Natural killer cell (primary cell): ENCODE measurements at regions not wholly inside any gene's neighbourhood (a gene's known extent, or its start where the extent isn't known, plus 50 kb on each side); places are given as distances from the start of the nearest gene placed in this dataset.

ENCODE experiments used
- ATAC-seq, 3 donors: fragments of 150-1000 bp in 2 of 3; fragments of 200-7000 bp in 1 of 3; cut with Tn5 transposase; 1 replicate in 1 of 3; 2 replicates in 2 of 3; pipeline ENCODE4 v1.10.0; 2021; ENCODE audit warnings: mild to moderate bottlenecking in 2 of 3, moderate library complexity in 2 of 3
- DNase-seq, 2 donors: peaks; one replicate each; pipeline versions ENCODE4 v3.0.0 to v3.0.0-alpha.2; 2013 to 2021; ENCODE audit warnings: mixed read lengths in 1 of 2
- H3K27ac ChIP-seq: one replicate; pipeline ENCODE4 v1.5.1; 2013; ENCODE audit warnings: mild to moderate bottlenecking, low read length
- H3K27me3 ChIP-seq: one replicate; pipeline ENCODE4 v1.6.1; 2013; ENCODE audit warnings: low read length; ENCODE audit not compliant: control insufficient read depth, insufficient read depth
- H3K36me3 ChIP-seq: one replicate; pipeline ENCODE4 v1.6.1; 2013; ENCODE audit warnings: low read length; ENCODE audit not compliant: control insufficient read depth, insufficient read depth
- H3K4me1 ChIP-seq: one replicate; pipeline ENCODE4 v1.6.1; 2013; ENCODE audit warnings: low read length; ENCODE audit not compliant: control insufficient read depth, insufficient read depth
- H3K4me3 ChIP-seq: one replicate; pipeline ENCODE4 v1.5.1; 2013; ENCODE audit warnings: low read length
- H3K9me3 ChIP-seq: one replicate; pipeline ENCODE4 v1.6.1; 2013; ENCODE audit warnings: low read length; ENCODE audit not compliant: control insufficient read depth, insufficient read depth
- H3K27ac Mint-ChIP-seq, 2 donors: one replicate each; pipeline ENCODE4 v1.8.0; 2022; ENCODE audit warnings: mild to moderate bottlenecking in 2 of 2, mixed read lengths in 2 of 2, moderate library complexity in 1 of 2
- H3K27me3 Mint-ChIP-seq, 2 donors: one replicate each; pipeline ENCODE4 v1.8.0; 2022; ENCODE audit warnings: low read depth in 2 of 2, mixed read lengths in 2 of 2
- H3K36me3 Mint-ChIP-seq: one replicate; pipeline ENCODE4 v1.8.0; 2022; ENCODE audit warnings: mixed read lengths
- H3K4me1 Mint-ChIP-seq, 2 donors: one replicate each; pipeline ENCODE4 v1.8.0; 2022; ENCODE audit warnings: mixed read lengths in 2 of 2
- H3K4me3 Mint-ChIP-seq: one replicate; pipeline ENCODE4 v1.8.0; 2022; ENCODE audit warnings: mild to moderate bottlenecking, moderate library complexity, mixed read lengths
- H3K9me3 Mint-ChIP-seq, 2 donors: one replicate each; pipeline ENCODE4 v1.8.0; 2022; ENCODE audit warnings: mixed read lengths in 2 of 2
- CTCF ChIP-seq: fragments of 200-600 bp; IDR thresholded peaks from one replicate; pipeline ENCODE4 v1.8.0; 2022; ENCODE audit warnings: antibody characterized with exemption
- WGBS: methylation state at CpG from one replicate; pipeline ENCODE4 v1.1.7; 2013; ENCODE audit warnings: missing lambda C conversion rate; ENCODE audit not compliant: insufficient coverage; 5-methylcytosine and 5-hydroxymethylcytosine counted together
- intact Hi-C: fragments of 100-400 bp; cut with micrococcal nuclease; formaldehyde crosslinking; loops from one replicate; pipeline ENCODE4 v1.14.2; 2022

GRCh38 chr17:45700171-45701090, 83.7 kb upstream of the CRHR1 start:
- 71% methylated on average over 5 of the region's 7 CpGs for WGBS
- Mint-ChIP-seq H3K9me3 (no peaks in the 10 kb centered on the region), H3K4me1 (no peaks in the 10 kb centered on the region), H3K36me3 (no peaks in the 10 kb centered on the region), H3K4me3 (no peak overlapping the region), H3K27ac (no peak overlapping the region), H3K27me3 (peaks cover 38 to 44% of the 10 kb centered on the region in 2 donors)
- Histone ChIP-seq H3K27me3 (peaks cover 5% of the 10 kb centered on the region), H3K4me1 (no peaks in the 10 kb centered on the region), H3K9me3 (no peaks in the 10 kb centered on the region), H3K27ac (no peak overlapping the region), H3K36me3 (no peaks in the 10 kb centered on the region), H3K4me3 (no peak overlapping the region)
- intact Hi-C loops, result no loop called here
- TF ChIP-seq CTCF, result no peak
- DNase-seq (no peak), ATAC-seq (no peak)

GRCh38 chr17:45702666-45703266, 81.4 kb upstream of the CRHR1 start:
- no peaks in the 10 kb centered on the region for H3K9me3 ChIP-seq
- no peak overlapping the region for H3K4me3 ChIP-seq
- intact Hi-C loops, result no loop called here
- DNase-seq (no peak), ATAC-seq (no peak)
- Mint-ChIP-seq H3K27me3 (peaks cover 39 to 47% of the 10 kb centered on the region in 2 donors), H3K36me3 (no peaks in the 10 kb centered on the region), H3K4me3 (no peak overlapping the region), H3K9me3 (no peaks in the 10 kb centered on the region), H3K4me1 (no peaks in the 10 kb centered on the region), H3K27ac (no peak overlapping the region)
- H3K36me3 ChIP-seq, result no peaks in the 10 kb centered on the region
- no peak overlapping the region for H3K27ac ChIP-seq
- 52% methylated on average over 1 of the region's 1 CpG for WGBS
- no peaks in the 10 kb centered on the region for H3K4me1 ChIP-seq
- H3K27me3 ChIP-seq, result peaks cover 5% of the 10 kb centered on the region
- TF ChIP-seq CTCF, result no peak

GRCh38 chr17:45703348-45703747, 80.8 kb upstream of the CRHR1 start:
- intact Hi-C loops, result no loop called here
- no peaks in the 10 kb centered on the region for H3K36me3 ChIP-seq
- H3K4me1 ChIP-seq, result no peaks in the 10 kb centered on the region
- Mint-ChIP-seq H3K27me3 (peaks cover 40 to 52% of the 10 kb centered on the region in 2 donors), H3K27ac (no peak overlapping the region), H3K9me3 (no peaks in the 10 kb centered on the region), H3K4me1 (no peaks in the 10 kb centered on the region), H3K36me3 (no peaks in the 10 kb centered on the region), H3K4me3 (no peak overlapping the region)
- H3K27me3 ChIP-seq, result peaks cover 5% of the 10 kb centered on the region
- WGBS, result 60% methylated on average over 5 of the region's 5 CpGs
- ATAC-seq (no peak), DNase-seq (no peak)
- no peaks in the 10 kb centered on the region for H3K9me3 ChIP-seq
- TF ChIP-seq CTCF, result no peak
- H3K27ac ChIP-seq, result no peak overlapping the region
- H3K4me3 ChIP-seq, result no peak overlapping the region
